ENCODE measurements at regions not wholly inside any gene's neighbourhood (a gene's known extent, or its start where the extent isn't known, plus 50 kb on each side); places are given as distances from the start of the nearest gene placed in this dataset.

DNA sequence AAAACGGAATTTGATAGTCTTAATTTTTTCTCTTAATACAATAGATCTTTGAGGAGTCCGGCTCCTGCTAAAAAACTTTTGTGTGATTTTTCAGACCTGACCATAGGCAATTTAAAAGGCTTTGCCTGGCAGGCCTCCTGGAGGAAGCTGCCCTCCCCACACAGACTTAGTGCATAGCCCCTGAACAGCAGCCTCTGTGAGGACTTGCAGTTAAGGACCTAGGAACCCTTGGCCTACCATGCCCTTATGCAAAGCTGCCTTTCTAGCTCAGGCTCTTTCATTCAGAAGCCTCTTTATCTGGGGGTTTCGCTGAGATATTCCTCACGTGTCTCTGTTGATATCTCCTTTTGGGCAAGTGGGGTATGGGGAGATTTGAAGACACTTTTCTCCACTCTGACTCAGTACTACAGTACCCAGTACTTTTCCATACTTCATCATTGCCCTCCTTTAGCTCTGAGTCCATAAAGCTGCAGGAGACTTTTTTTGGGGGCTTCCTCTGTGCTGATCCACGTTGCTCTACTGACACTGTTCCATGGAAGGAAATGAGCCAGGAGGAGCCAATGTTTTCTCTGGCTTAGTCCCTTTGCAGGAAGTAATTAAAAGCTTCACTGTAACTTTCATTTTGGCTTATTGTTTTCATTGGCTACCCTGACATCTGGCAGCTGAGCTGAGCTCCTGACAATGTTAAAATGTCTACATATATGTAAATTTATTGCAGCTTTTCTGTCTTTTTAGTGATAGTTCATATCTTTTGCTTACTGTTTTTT, 283.1 kb downstream of the TDRD3 start:
- TF ChIP-seq, protein P1, sequence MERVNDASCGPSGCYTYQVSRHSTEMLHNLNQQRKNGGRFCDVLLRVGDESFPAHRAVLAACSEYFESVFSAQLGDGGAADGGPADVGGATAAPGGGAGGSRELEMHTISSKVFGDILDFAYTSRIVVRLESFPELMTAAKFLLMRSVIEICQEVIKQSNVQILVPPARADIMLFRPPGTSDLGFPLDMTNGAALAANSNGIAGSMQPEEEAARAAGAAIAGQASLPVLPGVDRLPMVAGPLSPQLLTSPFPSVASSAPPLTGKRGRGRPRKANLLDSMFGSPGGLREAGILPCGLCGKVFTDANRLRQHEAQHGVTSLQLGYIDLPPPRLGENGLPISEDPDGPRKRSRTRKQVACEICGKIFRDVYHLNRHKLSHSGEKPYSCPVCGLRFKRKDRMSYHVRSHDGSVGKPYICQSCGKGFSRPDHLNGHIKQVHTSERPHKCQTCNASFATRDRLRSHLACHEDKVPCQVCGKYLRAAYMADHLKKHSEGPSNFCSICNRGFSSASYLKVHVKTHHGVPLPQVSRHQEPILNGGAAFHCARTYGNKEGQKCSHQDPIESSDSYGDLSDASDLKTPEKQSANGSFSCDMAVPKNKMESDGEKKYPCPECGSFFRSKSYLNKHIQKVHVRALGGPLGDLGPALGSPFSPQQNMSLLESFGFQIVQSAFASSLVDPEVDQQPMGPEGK (CRISPR knock-in tag; IDR thresholded peaks at IDR 0.05; ENCODE audit: borderline replicate concordance) = no peak
- no peak for TF ChIP-seq ZFP30 (CRISPR knock-in tag; IDR thresholded peaks at IDR 0.05)

All from SK-N-SH treated with all-trans-retinoic acid at 6 μM for 48 hours (cell line).